ENCODE measurements at regions not wholly inside any gene's neighbourhood (a gene's known extent, or its start where the extent isn't known, plus 50 kb on each side); places are given as distances from the start of the nearest gene placed in this dataset.

- no peak for TF ChIP-seq CTCF (IDR thresholded peaks at IDR 0.05)
- no peak for TF ChIP-seq POLR2AphosphoS5 (IDR thresholded peaks at IDR 0.05)
- TF ChIP-seq POLR2A (IDR thresholded peaks at IDR 0.05) = no peak
Measured at GRCh38 chr10:2019803-2020202, 282.5 kb upstream of the ADARB2 start.
